NCI-H187 treated with DMSO at 0.1 percent for 48 hours (cell line): ENCODE measurements at regions not wholly inside any gene's neighbourhood (a gene's known extent, or its start where the extent isn't known, plus 50 kb on each side); places are given as distances from the start of the nearest gene placed in this dataset.

Experiments
- DNase-seq: peaks from one replicate; lab custom pipeline; 2025; lab: John Stamatoyannopoulos, UW

DNA sequence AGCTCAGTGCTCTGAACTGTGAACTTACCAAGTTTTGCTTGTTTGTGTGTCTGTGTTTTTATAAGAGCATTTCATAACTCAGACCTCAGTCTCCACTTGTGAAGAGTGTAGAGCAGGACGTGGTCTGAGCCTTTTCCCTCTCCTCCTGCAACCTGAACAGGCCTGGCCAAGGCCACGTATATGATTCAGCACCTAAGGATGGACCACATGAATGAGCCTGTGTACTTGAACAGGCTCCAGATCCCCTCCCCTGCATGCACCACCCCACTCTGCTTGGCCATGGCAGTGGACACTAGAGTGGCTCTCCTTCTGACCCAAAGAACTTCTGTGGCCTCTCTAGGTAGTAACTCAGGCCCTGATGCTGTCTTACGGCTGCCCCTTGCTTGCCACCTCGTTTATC, 125.9 kb upstream of the FSTL4 start:
- no peak for DNase-seq

DNA sequence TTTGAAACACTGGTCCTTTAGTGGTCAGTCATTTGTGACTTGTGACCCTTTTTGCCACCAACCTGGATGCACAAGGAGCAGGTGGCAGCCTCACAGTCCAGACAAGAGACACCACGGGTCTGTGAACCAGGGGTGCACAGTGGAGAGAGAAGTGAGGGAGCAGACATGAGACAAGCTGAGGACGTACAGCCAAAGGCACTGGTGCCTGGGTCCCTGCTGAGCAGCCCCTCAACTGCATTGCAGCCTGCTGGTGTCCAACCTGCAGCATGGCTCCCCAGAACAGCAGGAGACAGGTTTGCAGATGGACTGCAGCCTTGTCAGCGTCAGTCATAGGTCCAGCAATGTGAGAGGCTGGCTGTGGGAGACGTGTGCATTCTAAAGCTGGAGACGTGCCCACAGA, 124.2 kb upstream of the FSTL4 start:
- DNase-seq = no peak

DNA sequence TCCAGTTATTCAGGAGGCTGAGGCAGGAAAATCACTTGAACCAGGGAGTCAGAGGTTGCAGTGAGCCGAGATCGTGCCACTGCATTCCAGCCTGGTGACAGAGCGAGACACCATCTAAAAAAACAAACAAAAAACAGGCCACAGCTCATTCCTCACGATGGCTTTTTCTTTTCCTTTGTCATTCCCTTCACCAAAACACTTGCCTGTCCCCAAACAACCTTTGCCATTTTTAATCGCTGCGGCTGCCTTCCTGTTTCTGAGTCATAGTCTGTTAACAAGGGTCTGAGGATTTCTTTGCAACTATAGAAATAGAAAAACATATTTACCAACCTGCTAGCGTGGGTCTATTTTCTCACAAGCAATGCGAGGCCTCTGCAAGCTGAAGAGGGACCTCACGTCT, 123.0 kb upstream of the FSTL4 start:
- DNase-seq = no peak

DNA sequence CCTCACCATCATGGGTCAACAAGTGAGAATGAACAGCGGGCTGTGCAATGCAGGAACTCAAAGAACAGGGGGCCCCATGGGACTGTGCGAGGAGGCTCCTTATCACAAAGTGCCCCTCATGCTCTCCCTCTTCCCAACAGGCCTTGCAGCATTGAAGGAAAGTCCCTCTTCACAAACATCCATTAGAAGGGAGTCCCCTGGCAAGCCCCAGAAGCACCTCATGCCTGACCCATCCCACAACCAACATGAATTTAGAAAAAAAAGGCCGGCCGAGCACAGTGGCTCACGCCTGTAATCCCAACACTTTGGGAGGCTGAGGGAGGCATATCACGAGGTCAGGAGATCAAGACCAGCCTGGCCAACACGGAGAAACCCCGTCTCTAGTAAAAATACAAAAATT, 122.6 kb upstream of the FSTL4 start:
- DNase-seq = no peak

DNA sequence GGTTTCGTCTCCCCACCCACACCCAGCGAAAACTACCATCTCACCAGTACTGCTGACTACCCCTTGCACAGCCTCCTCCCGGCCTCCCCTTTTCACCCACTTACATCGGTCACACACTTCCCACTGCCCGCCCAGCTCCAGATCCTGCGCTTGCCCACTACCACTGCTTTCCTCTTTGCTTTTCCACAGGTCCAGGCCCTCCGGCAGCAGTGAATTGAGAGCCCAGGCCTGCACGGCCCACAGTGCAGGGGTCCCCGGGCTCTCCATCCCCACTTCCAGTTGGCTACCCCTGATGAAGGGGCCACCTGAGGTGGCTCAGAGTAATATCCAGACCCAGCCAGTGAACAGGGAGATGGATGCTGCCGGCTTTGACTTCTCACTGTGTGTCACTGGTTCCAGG, 120.2 kb upstream of the FSTL4 start:
- no peak for DNase-seq

DNA sequence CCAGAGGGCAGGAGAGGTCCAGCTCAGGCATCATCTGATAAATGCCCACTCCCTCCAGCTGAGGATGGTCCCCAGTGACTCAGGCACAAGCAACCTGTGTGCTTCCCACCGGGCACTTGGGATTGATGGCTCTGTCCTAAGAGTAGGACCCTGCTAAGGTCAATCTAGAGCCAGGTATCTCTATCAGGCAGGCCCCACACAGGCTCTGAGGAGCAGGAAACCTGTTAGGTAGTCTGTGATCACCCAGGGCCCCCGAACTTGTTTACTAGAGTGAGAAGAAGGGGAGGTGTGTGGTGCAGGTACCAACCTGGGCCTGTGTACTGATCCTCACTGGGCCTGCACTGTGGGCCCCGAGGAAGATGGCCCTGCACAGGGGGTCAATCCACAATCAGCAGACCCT, 119.6 kb upstream of the FSTL4 start:
- no peak for DNase-seq

DNA sequence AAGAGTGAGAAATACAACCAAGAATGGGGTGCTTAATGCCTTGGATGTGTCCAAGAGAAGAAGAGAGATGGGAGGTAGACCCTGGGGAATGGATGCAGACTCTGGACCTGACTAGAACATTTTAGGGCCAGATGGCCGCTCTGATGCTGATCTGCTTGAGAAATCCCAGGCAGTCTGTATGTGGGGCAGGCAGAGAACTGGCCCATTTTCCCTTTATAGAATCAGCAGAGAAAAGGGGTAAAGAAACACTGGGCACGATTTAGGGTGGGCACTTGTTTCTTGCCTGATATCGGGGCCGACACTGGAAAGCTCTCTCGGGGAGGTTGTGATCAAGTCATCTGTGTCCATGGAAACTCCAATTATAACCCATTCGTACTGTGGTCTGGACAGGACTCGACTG, 118.5 kb upstream of the FSTL4 start:
- DNase-seq = no peak

DNA sequence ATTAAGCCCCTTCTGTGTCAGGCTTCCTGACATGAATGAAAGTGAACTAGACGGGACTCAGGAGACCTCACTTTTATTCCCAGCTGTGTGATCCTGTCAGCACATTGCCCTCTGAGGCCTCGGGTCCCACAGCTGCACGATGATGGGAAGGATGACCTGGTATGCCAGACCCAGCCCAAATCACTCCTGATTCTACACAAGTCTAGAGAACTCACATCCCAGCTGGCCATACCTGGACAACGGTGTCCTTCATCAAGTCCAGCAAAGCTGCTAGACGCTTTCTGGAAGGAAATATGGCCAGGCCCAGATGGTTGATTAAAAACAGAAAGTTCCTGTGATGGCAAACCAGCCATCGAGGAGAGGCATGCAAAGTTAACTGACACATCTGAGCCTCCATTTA, 118.0 kb upstream of the FSTL4 start:
- no peak for DNase-seq

DNA sequence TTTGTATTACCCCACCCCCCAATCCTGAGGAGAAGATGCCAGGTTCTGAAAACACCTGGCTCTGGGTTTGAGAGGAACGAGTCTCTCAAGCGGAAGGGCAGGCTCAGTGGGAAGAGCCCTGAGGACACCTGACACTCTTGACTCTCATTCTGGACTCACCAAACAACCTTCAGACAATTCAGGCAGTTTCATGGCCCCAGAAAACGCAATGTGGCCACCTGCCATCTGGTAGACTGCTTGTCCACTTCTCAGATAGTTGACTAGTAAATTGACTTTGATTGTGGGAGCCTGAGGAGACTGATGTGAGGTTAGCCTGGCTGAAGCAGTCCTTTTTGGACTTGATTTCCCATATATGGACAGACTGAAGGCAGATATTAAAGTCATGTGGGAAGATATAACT, 117.5 kb upstream of the FSTL4 start:
- DNase-seq = no peak

DNA sequence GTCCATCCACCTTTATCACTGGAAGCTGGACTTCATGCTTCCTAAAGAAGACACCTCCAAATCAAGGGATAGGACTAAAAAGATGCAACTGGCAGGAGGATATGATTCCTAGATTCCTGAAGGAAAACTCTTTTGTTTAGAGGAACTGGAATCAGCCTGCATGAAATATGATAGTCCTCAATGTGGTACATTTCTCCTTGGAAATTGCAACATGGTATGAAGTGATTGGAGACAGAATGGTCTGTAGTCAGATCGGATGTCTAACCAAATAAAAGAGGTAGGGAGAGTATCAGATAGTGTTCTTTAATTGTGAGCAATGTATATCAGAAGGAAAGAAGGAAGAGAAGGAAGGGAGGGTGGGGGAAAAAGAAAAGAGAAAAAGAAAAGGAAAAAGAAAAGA, 116.1 kb upstream of the FSTL4 start:
- no peak for DNase-seq

DNA sequence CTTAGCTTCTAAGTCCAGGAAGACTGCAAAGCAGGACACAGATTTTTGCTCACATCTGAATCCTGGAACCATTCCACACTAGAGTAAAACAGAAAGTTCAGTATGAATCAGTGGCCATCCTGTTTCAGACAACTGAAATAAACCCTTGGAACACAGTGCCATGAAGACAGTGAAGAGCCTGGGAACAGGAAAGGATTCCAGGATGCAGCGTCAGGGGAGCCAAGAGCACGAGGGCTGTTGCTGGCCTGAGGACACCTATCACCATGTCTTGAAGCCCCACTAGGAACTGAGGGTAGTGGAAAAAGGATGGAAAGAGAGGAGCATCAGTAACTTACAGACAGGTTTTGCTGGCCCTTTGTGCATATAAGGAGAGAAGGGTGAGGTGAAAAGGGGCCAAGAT, 115.3 kb upstream of the FSTL4 start:
- no peak for DNase-seq

DNA sequence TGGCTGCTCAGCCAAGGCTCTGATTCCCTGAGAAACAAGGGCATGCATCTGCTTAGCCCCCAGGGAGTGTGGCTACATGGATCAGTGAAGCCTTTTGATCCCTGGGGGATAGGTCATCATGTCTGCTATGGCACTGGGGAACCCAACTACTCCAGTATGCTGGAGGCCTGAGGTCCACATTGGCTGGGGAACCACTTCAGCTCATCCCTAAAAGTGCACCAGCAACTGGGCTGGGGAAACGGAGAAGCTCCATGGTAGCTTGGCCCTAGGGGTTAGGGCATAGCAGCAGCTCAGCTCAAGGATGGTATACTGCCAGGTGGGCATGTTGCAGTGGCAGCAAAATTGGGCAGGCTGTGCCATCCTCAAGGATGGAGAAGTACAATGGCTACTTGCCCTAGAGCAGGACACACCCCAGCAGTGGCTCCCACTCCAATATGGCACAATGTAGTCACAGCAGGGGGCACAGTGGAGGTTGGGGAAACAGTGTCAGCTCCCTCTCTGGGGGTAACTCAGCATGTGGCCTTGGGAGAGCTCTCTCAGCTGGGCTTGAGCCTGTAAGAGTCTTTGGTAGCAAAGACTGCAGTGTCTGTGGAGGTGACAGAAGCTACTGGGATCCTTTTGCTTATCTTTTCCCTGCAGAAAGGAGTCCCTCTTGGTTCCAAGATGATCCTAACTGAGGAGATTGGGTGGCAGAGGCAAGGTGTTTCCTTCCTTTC, 111.5 kb upstream of the FSTL4 start:
- no peak for DNase-seq

DNA sequence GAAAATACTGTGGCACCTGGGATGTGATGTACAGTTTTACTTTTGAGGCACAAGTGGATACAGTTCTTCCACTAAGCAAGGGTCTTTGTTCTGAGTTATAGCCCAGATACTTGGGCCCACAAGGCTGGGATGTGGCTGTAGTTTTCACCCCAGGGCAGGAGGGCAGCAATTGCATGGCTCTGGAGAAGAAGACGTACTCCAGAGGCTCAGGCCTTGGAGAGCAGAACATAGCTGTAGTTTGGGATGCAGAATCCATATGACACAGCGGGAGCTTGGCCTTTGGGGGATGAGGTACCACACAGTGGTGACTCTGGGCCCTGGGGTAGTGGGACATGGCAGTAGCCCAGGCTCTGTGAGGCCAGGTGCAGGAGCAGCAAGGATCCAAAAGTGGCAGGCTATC, 110.8 kb upstream of the FSTL4 start:
- DNase-seq = no peak

DNA sequence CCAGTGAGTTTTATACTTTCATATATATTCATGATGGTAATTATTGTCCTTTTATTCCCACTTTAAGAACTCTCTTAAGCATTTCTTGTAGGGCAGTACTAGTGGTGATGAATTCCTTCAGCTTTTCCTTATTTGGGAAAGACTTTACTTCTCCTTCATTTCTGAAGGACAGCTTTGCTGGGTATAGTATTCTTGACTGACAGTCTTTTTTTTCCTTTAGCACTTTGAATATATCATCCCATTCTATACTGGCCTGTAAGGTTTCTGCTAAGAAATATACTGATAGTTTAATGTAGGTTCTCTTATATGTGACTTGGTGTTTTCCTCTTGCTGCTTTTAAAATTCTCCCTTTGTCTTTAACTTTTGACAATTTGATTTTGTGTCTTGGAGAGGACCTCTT, 109.0 kb upstream of the FSTL4 start:
- DNase-seq = no peak

DNA sequence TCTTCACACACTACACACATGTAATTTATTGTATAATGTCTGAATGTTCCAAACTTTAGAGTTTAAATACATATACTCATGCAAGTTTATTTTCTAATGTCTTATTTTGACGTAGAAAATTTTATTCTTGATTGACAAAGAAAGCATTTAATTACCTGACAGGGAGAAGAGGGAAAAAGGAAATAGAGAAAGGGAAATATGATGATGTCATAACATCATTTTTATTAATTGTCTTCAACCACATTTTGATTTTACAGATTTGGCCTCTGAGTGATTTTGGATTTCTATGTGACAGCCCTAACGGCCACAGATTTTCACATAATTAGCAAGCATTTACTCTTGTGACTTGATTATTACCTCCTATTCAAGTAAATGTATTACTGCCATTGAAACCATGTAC, 106.1 kb upstream of the FSTL4 start:
- no peak for DNase-seq

DNA sequence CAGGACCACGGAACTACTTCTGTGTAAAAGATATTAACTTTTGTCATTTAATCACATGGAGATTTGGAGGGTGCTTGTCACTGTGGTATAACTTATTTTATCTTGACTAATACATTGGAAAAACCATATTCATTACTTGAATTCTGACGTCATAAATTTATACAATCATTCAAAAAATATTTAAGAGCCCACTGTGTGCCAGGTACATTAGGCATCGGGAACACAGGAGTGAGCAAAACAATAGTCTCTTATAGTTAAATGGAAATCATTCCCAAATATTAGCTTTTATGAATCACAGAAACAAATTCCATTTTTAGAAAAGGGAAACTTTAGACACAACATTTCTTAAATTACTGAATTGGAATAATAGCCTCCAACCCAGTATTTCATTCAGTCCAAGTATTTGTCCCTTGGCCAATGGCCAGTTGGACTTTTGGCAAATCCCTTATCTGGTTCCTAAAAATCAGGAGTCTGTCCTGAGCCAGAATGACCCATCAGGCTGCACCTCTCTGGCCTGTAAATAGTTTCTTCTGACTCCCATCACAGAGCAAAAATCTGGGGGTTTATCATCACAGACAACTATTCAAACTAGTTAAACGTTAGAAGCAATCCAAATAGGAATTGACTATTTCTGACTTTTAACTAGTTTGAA, 104.3 kb upstream of the FSTL4 start:
- DNase-seq = no peak

DNA sequence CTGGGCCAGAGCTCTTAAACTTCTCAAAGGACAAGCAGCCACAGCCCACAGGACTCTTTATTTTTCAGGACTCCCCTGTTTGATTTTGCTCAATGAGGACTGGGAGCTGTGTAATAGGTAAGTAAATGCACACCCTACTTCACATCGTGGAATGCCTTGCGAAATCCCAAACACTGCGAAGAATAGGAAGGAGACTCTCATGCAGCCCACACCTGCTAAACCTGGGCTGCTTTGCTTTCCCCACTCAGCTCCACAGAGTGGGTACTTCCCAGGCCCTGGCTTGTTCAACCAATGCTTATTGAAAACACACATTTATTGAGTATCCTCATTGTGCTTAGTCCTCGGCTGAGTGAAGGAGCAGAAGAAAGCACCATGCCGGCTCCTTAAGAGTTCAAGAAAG, 103.3 kb upstream of the FSTL4 start:
- DNase-seq = no peak

DNA sequence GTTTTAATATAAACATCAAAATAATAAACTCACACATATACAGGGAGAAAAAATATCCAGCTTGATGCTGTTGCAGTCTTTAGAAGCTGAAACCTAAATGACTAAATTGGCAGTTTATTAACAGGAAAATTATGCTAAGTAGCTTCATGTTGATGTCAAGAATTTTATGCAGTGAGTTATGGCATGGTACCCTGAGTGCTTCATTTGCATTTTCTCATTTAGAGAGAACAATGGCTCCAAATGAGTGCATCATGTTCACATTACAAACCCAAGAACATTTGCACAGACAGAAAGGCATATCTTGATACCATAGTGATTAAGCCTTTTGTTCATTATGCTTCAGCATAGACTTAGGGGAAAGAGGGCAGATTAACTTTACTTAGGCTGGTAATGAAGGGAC, 102.9 kb upstream of the FSTL4 start:
- DNase-seq = no peak

DNA sequence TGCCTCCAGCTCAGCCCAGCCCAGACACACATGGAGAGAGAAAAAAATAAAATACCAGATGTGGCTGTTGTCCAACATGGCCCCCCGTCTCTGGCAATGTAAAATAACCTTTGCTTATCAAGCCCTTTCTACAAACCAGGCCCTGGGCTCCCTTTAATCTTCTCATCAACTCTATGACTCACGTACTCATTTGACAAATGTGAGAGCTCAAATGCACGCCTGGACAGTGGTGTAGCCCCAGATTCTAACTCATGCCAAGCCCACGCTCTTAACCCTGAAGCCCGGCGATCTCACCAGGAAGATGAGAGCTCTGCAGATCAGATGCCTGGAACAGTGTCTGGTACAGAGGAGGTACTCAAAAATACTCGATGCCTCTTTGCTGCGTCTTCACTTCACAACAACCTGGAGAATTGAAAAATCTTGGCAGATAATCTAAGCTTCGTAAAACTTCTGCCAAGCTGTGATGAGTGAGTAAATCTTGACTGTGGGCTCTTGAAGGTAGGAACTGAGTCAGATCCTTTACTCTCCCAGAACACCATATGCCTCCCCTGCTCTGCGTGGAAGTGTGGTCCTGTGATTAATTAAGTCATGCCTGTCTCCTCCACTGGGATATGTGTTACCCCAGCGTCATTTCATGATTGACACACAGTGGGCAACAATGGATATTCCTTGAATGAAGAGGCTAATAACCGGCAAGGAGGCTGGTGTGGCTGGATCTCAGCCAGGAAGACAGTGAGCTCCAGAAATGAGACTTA, 102.0 kb upstream of the FSTL4 start:
- DNase-seq = no peak

DNA sequence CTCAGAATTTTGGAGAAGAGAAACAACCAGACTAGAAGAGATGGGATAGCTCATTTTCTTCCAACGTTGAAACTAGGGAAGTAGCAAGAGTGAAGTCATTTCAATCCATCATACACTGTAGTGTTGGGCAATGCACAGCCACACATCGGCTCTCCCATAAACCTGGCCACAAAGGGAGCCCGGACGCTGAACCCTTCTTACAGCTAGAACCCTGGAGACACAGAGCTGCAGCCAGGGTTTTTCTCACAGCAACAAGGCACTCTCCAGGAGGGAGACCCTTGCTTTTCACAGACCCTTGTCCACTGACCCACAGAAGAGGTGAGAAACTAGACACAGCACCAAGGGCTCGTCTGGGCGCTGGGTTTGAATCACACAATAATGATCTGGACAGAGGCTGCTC, 101.4 kb upstream of the FSTL4 start:
- DNase-seq = no peak

DNA sequence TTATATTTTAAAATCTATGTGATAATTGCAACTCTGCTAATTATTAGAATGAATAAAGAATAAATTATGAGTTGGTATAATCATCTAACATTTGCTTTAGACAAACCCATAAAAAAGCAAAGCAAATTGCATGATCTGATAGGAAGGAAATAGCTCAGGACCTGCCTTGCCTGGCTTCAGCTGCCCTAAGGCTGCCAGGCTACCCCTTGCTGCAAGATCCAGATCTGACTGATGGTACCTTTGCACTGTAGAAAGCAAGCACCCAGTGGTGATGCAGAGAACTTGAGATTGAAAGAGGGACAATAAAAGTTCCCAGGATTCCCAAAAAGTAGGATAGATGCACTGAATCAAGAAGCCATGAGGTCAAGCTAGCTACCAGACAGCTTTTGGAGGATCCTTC, 100.9 kb upstream of the FSTL4 start:
- DNase-seq = no peak

DNA sequence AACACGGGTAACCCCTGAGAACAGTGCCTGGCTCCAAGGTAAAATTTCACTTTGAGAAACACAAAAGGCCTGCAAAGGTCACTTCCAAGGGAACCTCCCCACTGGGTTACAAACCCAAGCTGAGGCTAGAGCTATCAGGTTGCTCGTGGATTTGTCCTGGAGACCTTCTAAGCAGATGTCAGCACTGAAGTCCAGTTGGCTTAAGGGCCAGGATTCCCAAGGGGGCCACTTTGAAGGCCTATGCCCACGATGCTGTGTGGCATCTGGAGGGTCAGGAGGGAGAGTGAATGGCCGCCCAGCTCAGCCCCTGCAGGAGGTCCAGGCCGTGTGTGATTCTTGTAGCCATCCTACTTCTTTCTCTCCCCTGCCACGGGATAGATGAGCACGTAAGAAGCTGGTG, 100.2 kb upstream of the FSTL4 start:
- no peak for DNase-seq

DNA sequence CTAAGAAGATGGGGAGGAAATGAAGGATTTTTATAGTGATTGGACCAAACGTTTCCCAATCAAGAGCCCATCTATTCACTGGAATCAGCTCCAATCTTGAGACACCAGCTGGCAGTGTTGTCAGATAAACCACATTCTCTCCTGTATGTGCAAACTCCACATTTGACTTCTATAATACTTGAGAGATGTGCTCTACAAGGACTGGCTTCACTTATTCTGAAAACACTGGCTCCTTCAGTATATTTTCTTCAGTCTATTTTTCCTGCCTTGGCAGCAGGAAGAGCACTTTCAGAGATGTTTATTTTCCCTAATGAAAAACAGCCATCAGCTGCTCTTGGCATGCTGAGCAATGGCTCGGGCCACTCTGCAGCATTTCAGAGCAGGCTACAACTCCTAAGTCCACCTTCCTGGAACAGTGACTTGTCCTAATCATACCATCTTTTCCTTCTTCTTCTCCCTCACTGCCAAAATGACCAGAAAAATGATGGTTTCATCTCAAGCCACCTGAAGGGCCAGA, 96.9 kb upstream of the FSTL4 start:
- no peak for DNase-seq
